Kidney epithelial cell (primary cell): ENCODE measurements at regions not wholly inside any gene's neighbourhood (a gene's known extent, or its start where the extent isn't known, plus 50 kb on each side); places are given as distances from the start of the nearest gene placed in this dataset.

ENCODE experiments used
- DNase-seq: peaks from one replicate; pipeline ENCODE4 v3.0.0-alpha.2; 2010; ENCODE audit warnings: low read depth
- H3K27me3 ChIP-seq: 2 replicates; pipeline ENCODE4 v1.6.0; 2011; ENCODE audit warnings: low read length; ENCODE audit not compliant: control insufficient read depth, insufficient read depth
- H3K36me3 ChIP-seq: 2 replicates; pipeline ENCODE4 v1.5.1; 2011; ENCODE audit warnings: low read length; ENCODE audit not compliant: control insufficient read depth, insufficient read depth
- H3K4me3 ChIP-seq: 2 replicates; pipeline ENCODE4 v1.5.1; 2011; ENCODE audit warnings: low read depth, mild to moderate bottlenecking, control low read depth, low read length
- CTCF ChIP-seq: IDR thresholded peaks from 2 replicates; pipeline ENCODE4 v1.5.1; 2011; ENCODE audit warnings: mild to moderate bottlenecking, moderate library complexity, low read length, control low read depth, inconsistent platforms; ENCODE audit not compliant: insufficient read depth, poor library complexity, severe bottlenecking

GRCh38 chr12:84150201-84150600 is 762.4 kb downstream of the SLC6A15 start:
- no peak for TF ChIP-seq CTCF
- DNase-seq = no peak

GRCh38 chr12:84148335-84148734 is 764.3 kb downstream of the SLC6A15 start:
- DNase-seq = no peak
- H3K27me3 ChIP-seq = no peaks in the 10 kb centered on the region
- H3K36me3 ChIP-seq = no peaks in the 10 kb centered on the region
- H3K4me3 ChIP-seq = no peak overlapping the region
- TF ChIP-seq CTCF = no peak

More at GRCh38 chr12:84150201-84150600, 762.4 kb downstream of the SLC6A15 start:
- H3K27me3 ChIP-seq = no peaks in the 10 kb centered on the region
- no peak overlapping the region for H3K4me3 ChIP-seq
- H3K36me3 ChIP-seq = no peaks in the 10 kb centered on the region

GRCh38 chr12:84136862-84137367 is 775.7 kb downstream of the SLC6A15 start:
- Histone ChIP-seq H3K27me3 (no peaks in the 10 kb centered on the region), H3K4me3 (no peak overlapping the region), H3K36me3 (no peaks in the 10 kb centered on the region)
- TF ChIP-seq CTCF = no peak
- no peak for DNase-seq

DNA sequence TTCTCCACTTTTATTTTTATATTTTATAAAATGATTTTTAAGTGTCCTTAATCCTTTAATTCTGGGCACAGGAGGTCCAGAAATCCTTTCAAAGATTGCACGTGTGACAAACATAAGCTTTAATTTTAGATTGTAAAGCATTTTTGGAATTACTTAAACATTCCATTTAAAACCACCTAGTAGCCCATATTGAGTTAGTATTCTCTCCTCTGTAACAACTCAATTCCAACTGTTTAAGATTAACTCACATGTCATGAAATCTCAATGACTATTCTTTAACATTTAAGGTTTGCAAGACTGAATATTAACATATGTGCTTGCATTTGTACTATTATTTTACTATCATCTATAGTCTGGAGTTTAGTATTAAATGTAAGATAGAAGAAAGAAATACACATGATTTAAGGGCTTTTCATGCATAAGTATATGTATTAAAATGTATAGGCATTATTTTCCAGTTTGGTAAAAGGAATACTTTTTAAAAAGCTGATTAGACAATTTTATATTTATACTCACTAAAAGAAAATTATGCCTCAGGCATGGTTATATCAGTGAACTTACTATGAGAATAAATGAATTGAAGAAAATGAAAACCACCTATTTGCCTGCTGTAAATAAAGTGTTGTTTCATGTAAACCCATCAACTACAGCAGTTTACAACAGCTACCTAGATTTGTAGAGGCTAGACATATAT is 776.9 kb downstream of the SLC6A15 start:
- DNase-seq = no peak
- H3K36me3 ChIP-seq = no peaks in the 10 kb centered on the region
- no peaks in the 10 kb centered on the region for H3K27me3 ChIP-seq
- no peak overlapping the region for H3K4me3 ChIP-seq
- TF ChIP-seq CTCF = no peak

DNA sequence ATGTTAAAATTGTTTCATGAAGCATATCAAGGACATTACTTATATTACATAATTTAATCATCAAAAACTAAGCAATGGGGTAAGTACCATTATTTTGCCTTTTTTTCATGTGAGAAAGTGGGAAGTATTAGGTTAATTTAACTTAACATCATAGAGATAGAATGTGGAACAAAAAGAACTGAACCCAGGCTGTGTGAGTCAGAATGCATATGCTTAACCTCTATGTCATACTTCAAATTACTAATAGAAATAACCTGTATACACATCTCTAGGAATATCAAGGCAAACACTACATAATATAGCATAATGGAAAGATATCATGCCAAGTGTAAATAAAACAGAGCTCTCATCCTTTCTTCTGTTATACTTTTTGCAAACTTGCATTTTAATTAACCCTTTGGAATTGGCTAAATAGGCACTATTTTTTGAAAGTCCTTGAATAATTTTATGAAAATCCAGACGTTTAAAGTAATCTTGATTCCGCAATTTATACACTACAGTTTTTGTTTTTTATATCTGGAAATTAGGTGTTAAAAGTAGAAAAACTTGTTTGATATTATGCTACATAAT is 777.7 kb downstream of the SLC6A15 start:
- Histone ChIP-seq H3K27me3 (no peaks in the 10 kb centered on the region), H3K4me3 (no peak overlapping the region), H3K36me3 (no peaks in the 10 kb centered on the region)
- no peak for TF ChIP-seq CTCF
- DNase-seq = no peak
